ENCODE measurements at regions not wholly inside any gene's neighbourhood (a gene's known extent, or its start where the extent isn't known, plus 50 kb on each side); places are given as distances from the start of the nearest gene placed in this dataset.

- intact Hi-C loops (cut with DNase I): no loop called here
- no peaks in the 10 kb centered on the region for H3K4me1 ChIP-seq
- DNase-seq (ENCODE audit: extremely low spot score in 2 of 2): no peak
- TF ChIP-seq POLR2AphosphoS5 (IDR thresholded peaks at IDR 0.05; ENCODE audit: insufficient read depth in 1 of 2, low read depth in 1 of 2): no peak
- no peaks in the 10 kb centered on the region for H3K27me3 ChIP-seq
- no peaks in the 10 kb centered on the region for H3K36me3 ChIP-seq
- no peak overlapping the region for H3K27ac ChIP-seq
- no peak overlapping the region for H3K4me3 ChIP-seq
- no peaks in the 10 kb centered on the region for H3K9me3 ChIP-seq
Observed at GRCh38 chr12:19694627-19695026, 255.3 kb downstream of the AEBP2 start.

- no peak for DNase-seq (ENCODE audit: extremely low spot score in 2 of 2)
- no peaks in the 10 kb centered on the region for H3K27me3 ChIP-seq
- TF ChIP-seq POLR2A (IDR thresholded peaks at IDR 0.05): no peak
- TF ChIP-seq POLR2AphosphoS5 (IDR thresholded peaks at IDR 0.05; ENCODE audit: insufficient read depth in 1 of 2, low read depth in 1 of 2): no peak
- TF ChIP-seq CTCF (IDR thresholded peaks at IDR 0.05): no peak
- intact Hi-C loops (cut with DNase I): no loop called here
- H3K4me1 ChIP-seq: no peaks in the 10 kb centered on the region
- H3K27ac ChIP-seq: no peak overlapping the region
- H3K4me3 ChIP-seq: no peak overlapping the region
- H3K9me3 ChIP-seq: no peaks in the 10 kb centered on the region
- no peaks in the 10 kb centered on the region for H3K36me3 ChIP-seq
Observed at GRCh38 chr12:19695244-19696098, 256.2 kb downstream of the AEBP2 start.

GRCh38 chr12:19700969-19701368 is 261.7 kb downstream of the AEBP2 start:
- H3K9me3 ChIP-seq: no peaks in the 10 kb centered on the region
- H3K27ac ChIP-seq: no peak overlapping the region
- intact Hi-C loops (cut with DNase I): no loop called here
- H3K36me3 ChIP-seq: no peaks in the 10 kb centered on the region
- H3K4me1 ChIP-seq: no peaks in the 10 kb centered on the region
- H3K27me3 ChIP-seq: no peaks in the 10 kb centered on the region
- TF ChIP-seq POLR2AphosphoS5 (IDR thresholded peaks at IDR 0.05; ENCODE audit: insufficient read depth in 1 of 2, low read depth in 1 of 2): no peak
- no peak for DNase-seq (ENCODE audit: extremely low spot score in 2 of 2)
- H3K4me3 ChIP-seq: no peak overlapping the region

GRCh38 chr12:19704966-19705365 is 265.7 kb downstream of the AEBP2 start:
- no peaks in the 10 kb centered on the region for H3K27me3 ChIP-seq
- no peak overlapping the region for H3K4me3 ChIP-seq
- H3K36me3 ChIP-seq: no peaks in the 10 kb centered on the region
- H3K9me3 ChIP-seq: no peaks in the 10 kb centered on the region
- no peak for DNase-seq (ENCODE audit: extremely low spot score in 2 of 2)
- TF ChIP-seq CTCF (IDR thresholded peaks at IDR 0.05): no peak
- no peak for TF ChIP-seq POLR2A (IDR thresholded peaks at IDR 0.05)
- TF ChIP-seq POLR2AphosphoS5 (IDR thresholded peaks at IDR 0.05; ENCODE audit: insufficient read depth in 1 of 2, low read depth in 1 of 2): no peak
- H3K27ac ChIP-seq: no peak overlapping the region
- intact Hi-C loops (cut with DNase I): no loop called here
- no peaks in the 10 kb centered on the region for H3K4me1 ChIP-seq

GRCh38 chr12:19706936-19707335 is 267.6 kb downstream of the AEBP2 start:
- DNase-seq (ENCODE audit: extremely low spot score in 2 of 2): no peak
- no peak overlapping the region for H3K27ac ChIP-seq
- H3K4me3 ChIP-seq: no peak overlapping the region
- no peaks in the 10 kb centered on the region for H3K9me3 ChIP-seq
- H3K27me3 ChIP-seq: no peaks in the 10 kb centered on the region
- no peaks in the 10 kb centered on the region for H3K4me1 ChIP-seq
- no peaks in the 10 kb centered on the region for H3K36me3 ChIP-seq
- no peak for TF ChIP-seq POLR2AphosphoS5 (IDR thresholded peaks at IDR 0.05; ENCODE audit: insufficient read depth in 1 of 2, low read depth in 1 of 2)
- TF ChIP-seq POLR2A (IDR thresholded peaks at IDR 0.05): no peak
- intact Hi-C loops (cut with DNase I): no loop called here

- H3K27ac ChIP-seq: no peak overlapping the region
- H3K36me3 ChIP-seq: no peaks in the 10 kb centered on the region
- TF ChIP-seq POLR2A (IDR thresholded peaks at IDR 0.05) (no peak), CTCF (IDR thresholded peaks at IDR 0.05) (no peak), POLR2AphosphoS5 (IDR thresholded peaks at IDR 0.05; ENCODE audit: insufficient read depth in 1 of 2, low read depth in 1 of 2) (no peak)
- no peaks in the 10 kb centered on the region for H3K9me3 ChIP-seq
- no peak for DNase-seq (ENCODE audit: extremely low spot score in 2 of 2)
- no peaks in the 10 kb centered on the region for H3K4me1 ChIP-seq
- intact Hi-C loops (cut with DNase I): no loop called here
- H3K4me3 ChIP-seq: no peak overlapping the region
- no peaks in the 10 kb centered on the region for H3K27me3 ChIP-seq
Observed at GRCh38 chr12:19707948-19708409, 268.7 kb downstream of the AEBP2 start.
